OCI-LY1 (cell line): ENCODE measurements at regions not wholly inside any gene's neighbourhood (a gene's known extent, or its start where the extent isn't known, plus 50 kb on each side); places are given as distances from the start of the nearest gene placed in this dataset.

Source experiments
- EZH2 ChIP-seq: fragments of 200-600 bp; sonication (generic), shearing (Covaris generic); IDR thresholded peaks from 2 replicates; pipeline ENCODE4 v1.8.0; 2017; ENCODE audit warnings: borderline replicate concordance, mixed run types, mild to moderate bottlenecking, antibody characterized with exemption, low read length, moderate library complexity, mixed read lengths
- TF ChIP-seq, protein P1 (sequence below): fragments of 200-600 bp; sonication (generic), shearing (Covaris generic); IDR thresholded peaks from 2 replicates; pipeline ENCODE4 v1.5.1; 2017; ENCODE audit warnings: mild to moderate bottlenecking, antibody characterized with exemption, low read length, moderate library complexity, mixed read lengths

GRCh38 chr1:25094995-25095394 is 137.3 kb downstream of the SYF2 start:
- TF ChIP-seq, protein P1, sequence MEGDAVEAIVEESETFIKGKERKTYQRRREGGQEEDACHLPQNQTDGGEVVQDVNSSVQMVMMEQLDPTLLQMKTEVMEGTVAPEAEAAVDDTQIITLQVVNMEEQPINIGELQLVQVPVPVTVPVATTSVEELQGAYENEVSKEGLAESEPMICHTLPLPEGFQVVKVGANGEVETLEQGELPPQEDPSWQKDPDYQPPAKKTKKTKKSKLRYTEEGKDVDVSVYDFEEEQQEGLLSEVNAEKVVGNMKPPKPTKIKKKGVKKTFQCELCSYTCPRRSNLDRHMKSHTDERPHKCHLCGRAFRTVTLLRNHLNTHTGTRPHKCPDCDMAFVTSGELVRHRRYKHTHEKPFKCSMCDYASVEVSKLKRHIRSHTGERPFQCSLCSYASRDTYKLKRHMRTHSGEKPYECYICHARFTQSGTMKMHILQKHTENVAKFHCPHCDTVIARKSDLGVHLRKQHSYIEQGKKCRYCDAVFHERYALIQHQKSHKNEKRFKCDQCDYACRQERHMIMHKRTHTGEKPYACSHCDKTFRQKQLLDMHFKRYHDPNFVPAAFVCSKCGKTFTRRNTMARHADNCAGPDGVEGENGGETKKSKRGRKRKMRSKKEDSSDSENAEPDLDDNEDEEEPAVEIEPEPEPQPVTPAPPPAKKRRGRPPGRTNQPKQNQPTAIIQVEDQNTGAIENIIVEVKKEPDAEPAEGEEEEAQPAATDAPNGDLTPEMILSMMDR: no peak
- TF ChIP-seq EZH2: no peak
